ENCODE measurements at regions not wholly inside any gene's neighbourhood (a gene's known extent, or its start where the extent isn't known, plus 50 kb on each side); places are given as distances from the start of the nearest gene placed in this dataset.

DNA sequence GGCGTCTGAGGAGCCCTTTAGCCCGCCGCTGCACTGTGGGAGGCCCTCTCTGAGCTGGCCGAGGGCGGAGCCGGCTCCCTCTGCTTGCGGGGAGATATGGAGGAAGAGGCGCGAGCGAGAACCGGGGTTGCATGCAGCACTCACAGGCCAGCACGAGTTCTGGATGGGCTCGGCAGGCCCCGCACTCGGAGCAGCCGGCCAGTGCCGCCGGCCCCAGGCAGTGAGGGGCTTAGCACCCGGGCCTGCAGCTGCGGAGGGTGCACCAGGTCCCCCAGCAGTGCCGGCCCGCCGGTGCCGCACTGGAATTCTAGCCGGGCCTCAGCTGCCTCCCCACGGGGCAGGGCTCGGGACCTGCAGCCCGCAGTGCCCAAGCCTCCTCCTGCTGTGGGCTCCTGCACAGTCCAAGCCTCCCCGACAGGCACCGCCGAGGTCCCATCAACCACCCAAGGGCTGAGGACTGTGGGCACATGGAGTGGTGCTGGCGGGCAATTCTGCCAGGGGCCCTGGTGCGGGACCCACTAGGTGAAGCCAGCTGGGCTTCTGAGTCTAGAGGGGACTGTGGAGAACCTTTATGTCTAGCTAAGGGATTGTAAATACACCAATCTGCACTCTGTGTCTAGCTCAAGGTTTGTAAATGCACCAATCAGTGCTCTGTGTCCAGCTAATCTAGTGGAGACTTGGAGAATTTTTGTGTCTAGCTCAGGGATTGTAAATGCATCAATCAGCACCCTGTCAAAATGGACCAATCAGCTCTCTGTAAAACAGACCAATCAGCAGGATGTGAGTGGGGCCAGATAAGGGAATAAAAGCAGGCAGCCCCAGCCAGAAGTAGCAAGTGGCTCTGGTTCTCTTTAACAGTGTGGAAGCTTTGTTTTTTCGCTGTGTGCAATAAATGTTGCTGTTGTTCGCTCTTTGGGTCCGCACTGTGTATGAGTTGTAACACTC lies 329.7 kb upstream of the JARID2 start:
- H3K27me3 ChIP-seq (ENCODE audit: control insufficient read depth, insufficient read depth, low read length): no peaks in the 10 kb centered on the region
- H3K36me3 ChIP-seq (ENCODE audit: control insufficient read depth, insufficient read depth, low read length): no peaks in the 10 kb centered on the region
- no peak overlapping the region for H3K9ac ChIP-seq
- no peaks in the 10 kb centered on the region for H3K79me2 ChIP-seq
- H3K27ac ChIP-seq: no peak overlapping the region
- H3K4me1 ChIP-seq: no peaks in the 10 kb centered on the region
- no peak overlapping the region for H2AFZ ChIP-seq
- H3K4me2 ChIP-seq (ENCODE audit: low read length): no peak overlapping the region
- H3K9me3 ChIP-seq (ENCODE audit: control insufficient read depth, low read length): no peaks in the 10 kb centered on the region
- TF ChIP-seq, protein P1, sequence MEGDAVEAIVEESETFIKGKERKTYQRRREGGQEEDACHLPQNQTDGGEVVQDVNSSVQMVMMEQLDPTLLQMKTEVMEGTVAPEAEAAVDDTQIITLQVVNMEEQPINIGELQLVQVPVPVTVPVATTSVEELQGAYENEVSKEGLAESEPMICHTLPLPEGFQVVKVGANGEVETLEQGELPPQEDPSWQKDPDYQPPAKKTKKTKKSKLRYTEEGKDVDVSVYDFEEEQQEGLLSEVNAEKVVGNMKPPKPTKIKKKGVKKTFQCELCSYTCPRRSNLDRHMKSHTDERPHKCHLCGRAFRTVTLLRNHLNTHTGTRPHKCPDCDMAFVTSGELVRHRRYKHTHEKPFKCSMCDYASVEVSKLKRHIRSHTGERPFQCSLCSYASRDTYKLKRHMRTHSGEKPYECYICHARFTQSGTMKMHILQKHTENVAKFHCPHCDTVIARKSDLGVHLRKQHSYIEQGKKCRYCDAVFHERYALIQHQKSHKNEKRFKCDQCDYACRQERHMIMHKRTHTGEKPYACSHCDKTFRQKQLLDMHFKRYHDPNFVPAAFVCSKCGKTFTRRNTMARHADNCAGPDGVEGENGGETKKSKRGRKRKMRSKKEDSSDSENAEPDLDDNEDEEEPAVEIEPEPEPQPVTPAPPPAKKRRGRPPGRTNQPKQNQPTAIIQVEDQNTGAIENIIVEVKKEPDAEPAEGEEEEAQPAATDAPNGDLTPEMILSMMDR (IDR thresholded peaks at IDR 0.05): no peak
- H3K4me3 ChIP-seq (ENCODE audit: low read depth, low read length): no peak overlapping the region

DNA sequence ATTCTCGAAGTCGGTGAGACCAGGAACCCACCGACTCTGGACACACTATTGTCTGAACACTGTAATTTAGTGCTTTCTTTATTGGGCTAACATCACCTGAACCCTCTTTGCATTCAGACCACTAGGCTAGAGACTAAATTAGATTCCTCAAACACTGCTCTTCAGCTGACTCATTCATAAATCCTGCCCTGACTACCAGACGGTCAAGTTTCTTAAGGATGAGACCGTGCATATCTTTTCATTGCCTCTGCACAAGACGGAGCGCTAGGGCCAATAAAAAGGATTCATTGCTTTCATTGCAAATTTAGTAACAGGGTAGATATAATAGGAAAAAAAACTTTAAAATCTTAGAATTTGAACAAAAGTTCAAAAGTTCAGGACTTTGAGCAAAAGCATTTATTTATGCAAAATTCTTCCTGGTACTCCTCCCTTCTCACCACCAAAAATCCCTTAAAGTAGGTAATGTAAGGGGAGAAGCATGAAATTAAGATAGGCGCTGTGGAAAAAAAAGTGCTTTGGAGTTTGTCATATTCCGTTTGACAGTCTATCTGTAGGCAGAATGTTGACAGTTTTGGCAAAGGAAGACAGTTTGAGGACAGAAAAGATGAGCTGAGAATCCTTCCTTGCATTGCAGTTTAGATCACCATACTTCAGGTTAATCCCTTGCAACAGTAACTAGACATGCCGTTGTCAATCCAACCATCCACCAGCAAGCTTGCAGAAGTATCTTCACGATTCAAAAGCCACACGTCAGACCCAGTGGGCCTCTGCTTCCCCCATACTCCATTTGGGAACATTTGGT lies 328.6 kb upstream of the JARID2 start:
- Histone ChIP-seq H3K4me1 (no peaks in the 10 kb centered on the region), H3K36me3 (ENCODE audit: control insufficient read depth, insufficient read depth, low read length) (no peaks in the 10 kb centered on the region), H2AFZ (no peak overlapping the region), H3K9ac (no peak overlapping the region), H3K9me3 (ENCODE audit: control insufficient read depth, low read length) (no peaks in the 10 kb centered on the region), H3K4me2 (ENCODE audit: low read length) (no peak overlapping the region), H3K4me3 (ENCODE audit: low read depth, low read length) (no peak overlapping the region), H3K27ac (no peak overlapping the region), H3K27me3 (ENCODE audit: control insufficient read depth, insufficient read depth, low read length) (no peaks in the 10 kb centered on the region), H3K79me2 (no peaks in the 10 kb centered on the region)
- TF ChIP-seq, protein P1 (IDR thresholded peaks at IDR 0.05): no peak

DNA sequence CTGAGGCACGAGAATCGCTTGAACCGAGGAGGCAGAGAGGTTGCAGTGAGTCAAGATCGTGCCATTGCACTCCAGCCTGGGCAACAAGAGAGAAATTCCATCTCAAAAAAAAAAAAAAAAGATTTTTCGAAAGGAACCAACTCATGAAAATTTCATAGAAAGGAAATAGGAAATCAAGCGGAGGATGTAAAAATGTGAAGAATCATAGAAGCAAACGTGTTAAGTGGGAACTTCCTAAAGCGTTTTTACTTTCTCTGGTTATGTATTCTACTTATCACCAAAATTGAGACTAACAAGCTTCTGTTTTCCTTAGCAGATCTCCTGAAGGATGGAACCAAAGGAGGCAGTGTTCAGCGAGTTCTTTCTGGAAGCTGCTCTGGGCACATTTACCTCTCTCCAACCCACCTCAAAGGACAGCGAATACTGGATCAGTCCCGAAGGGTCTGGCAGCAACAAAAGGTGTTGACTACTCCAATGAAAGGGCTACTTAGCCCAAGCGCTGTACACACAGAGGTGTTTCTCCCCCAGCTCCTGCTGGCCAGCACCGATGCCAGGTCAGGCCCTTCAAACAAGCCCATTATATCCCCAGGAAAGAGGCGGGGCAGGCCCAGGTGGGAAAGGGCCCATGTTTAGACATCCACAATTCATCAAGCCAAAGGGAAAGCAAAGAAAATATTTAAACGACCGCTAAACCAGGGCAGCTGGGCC lies 327.5 kb upstream of the JARID2 start:
- Histone ChIP-seq H2AFZ (no peak overlapping the region), H3K4me1 (no peaks in the 10 kb centered on the region), H3K36me3 (ENCODE audit: control insufficient read depth, insufficient read depth, low read length) (no peaks in the 10 kb centered on the region), H3K27ac (no peak overlapping the region), H3K9ac (no peak overlapping the region), H3K79me2 (no peaks in the 10 kb centered on the region), H3K27me3 (ENCODE audit: control insufficient read depth, insufficient read depth, low read length) (no peaks in the 10 kb centered on the region), H3K4me3 (ENCODE audit: low read depth, low read length) (no peak overlapping the region), H3K9me3 (ENCODE audit: control insufficient read depth, low read length) (no peaks in the 10 kb centered on the region), H3K4me2 (ENCODE audit: low read length) (no peak overlapping the region)
- TF ChIP-seq, protein P1 (IDR thresholded peaks at IDR 0.05): no peak

DNA sequence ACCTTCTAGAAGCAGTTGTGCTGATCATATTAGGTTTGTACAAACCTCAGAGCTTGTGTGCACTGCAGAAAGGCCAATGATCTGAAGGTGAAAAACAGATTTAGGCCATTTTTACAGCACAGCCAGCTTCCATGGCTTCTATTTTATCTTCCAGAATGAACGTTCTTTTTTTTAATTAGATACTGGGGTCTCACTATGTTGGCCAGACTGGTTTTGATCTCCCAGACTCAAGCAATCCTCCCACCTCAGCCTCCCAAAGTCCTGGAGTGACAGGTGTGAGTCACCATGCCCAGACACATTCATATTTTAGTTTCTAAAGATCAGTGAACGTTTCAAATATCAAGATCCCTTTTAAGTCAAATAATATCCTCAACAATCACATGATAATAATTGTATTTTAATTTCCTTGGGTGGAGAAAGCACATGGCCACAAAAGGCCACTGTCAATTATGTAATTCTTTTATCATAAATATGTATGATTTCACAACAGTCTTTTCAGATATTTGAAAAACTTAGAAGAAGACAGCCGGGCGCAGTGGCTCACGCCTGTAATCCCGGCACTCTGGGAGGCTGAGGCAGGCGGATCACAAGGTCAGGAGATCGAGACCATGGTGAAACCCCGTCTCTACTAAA lies 326.7 kb upstream of the JARID2 start:
- H3K4me2 ChIP-seq (ENCODE audit: low read length): no peak overlapping the region
- H3K4me3 ChIP-seq (ENCODE audit: low read depth, low read length): no peak overlapping the region
- H3K79me2 ChIP-seq: no peaks in the 10 kb centered on the region
- no peaks in the 10 kb centered on the region for H3K27me3 ChIP-seq (ENCODE audit: control insufficient read depth, insufficient read depth, low read length)
- no peaks in the 10 kb centered on the region for H3K36me3 ChIP-seq (ENCODE audit: control insufficient read depth, insufficient read depth, low read length)
- H3K9me3 ChIP-seq (ENCODE audit: control insufficient read depth, low read length): no peaks in the 10 kb centered on the region
- TF ChIP-seq, protein P1 (IDR thresholded peaks at IDR 0.05): no peak
- no peak overlapping the region for H2AFZ ChIP-seq
- H3K9ac ChIP-seq: no peak overlapping the region
- no peaks in the 10 kb centered on the region for H3K4me1 ChIP-seq
- H3K27ac ChIP-seq: no peak overlapping the region

All from parathyroid adenoma (tissue), 2 donors.